ENCODE measurements at regions not wholly inside any gene's neighbourhood (a gene's known extent, or its start where the extent isn't known, plus 50 kb on each side); places are given as distances from the start of the nearest gene placed in this dataset.
"Not testable (repeated sequence)": the region's sequence is repeated elsewhere in the genome, so short reads cannot be mapped to it uniquely, and the experiment has no call there.

DNA sequence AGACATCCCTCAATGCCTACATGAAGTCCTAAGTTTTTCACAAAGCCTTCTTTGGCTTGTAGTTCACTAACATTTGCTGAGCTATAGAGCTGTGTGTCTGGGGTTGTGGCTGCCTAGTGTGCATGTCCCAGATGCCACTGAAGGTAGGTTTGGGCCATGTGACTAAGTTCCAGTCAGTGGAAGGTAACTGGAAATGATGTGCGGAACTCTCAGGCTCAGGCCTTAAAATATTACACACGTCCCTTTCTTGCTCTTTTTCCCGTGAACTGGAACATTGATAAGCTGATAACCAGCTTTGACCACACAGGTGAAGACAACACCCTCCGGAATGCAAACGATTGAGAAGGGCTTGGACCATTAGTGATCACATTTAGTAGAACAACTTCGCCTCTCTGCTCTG, 358.1 kb downstream of the GATA3 start:
- FAIRE-seq (no peak), DNase-seq (ENCODE audit: low read depth) (no peak)
- peaks cover 29% of the 10 kb centered on the region for H3K4me1 Mint-ChIP-seq (ENCODE audit: low read depth, unreplicated experiment)
- Histone ChIP-seq H3K27ac (ENCODE audit: low read depth, low read length) (no peak overlapping the region), H3K4me1 (ENCODE audit: insufficient read depth, low read length) (no peaks in the 10 kb centered on the region), H3K4me3 (ENCODE audit: insufficient read depth, low read depth, low read length) (no peak overlapping the region), H3K36me3 (ENCODE audit: insufficient read depth, low read length) (no peaks in the 10 kb centered on the region), H2AFZ (ENCODE audit: low read depth, low read length) (no peak overlapping the region), H3K9me3 (ENCODE audit: insufficient read depth, low read depth, low read length) (no peaks in the 10 kb centered on the region), H3K9ac (ENCODE audit: low read length) (no peak overlapping the region), H3K27me3 (ENCODE audit: insufficient read depth, low read length) (no peaks in the 10 kb centered on the region), H3K79me2 (ENCODE audit: insufficient read depth, low read length) (no peaks in the 10 kb centered on the region), H4K20me1 (ENCODE audit: insufficient read depth, low read length) (no peaks in the 10 kb centered on the region), H3K4me2 (ENCODE audit: low read length) (no peak overlapping the region)
- peaks cover 1% of the 10 kb centered on the region for H3K36me3 Mint-ChIP-seq (ENCODE audit: low read depth, unreplicated experiment)
- no peak overlapping the region for H3K4me3 Mint-ChIP-seq (ENCODE audit: unreplicated experiment)
- H3K27me3 Mint-ChIP-seq (ENCODE audit: low read depth, unreplicated experiment): no peaks in the 10 kb centered on the region
- no peak overlapping the region for H3K27ac Mint-ChIP-seq (ENCODE audit: unreplicated experiment)
- no peak for TF ChIP-seq EZH2 (IDR thresholded peaks at IDR 0.05; ENCODE audit: insufficient read depth, low read length)
- TF ChIP-seq, protein P1, sequence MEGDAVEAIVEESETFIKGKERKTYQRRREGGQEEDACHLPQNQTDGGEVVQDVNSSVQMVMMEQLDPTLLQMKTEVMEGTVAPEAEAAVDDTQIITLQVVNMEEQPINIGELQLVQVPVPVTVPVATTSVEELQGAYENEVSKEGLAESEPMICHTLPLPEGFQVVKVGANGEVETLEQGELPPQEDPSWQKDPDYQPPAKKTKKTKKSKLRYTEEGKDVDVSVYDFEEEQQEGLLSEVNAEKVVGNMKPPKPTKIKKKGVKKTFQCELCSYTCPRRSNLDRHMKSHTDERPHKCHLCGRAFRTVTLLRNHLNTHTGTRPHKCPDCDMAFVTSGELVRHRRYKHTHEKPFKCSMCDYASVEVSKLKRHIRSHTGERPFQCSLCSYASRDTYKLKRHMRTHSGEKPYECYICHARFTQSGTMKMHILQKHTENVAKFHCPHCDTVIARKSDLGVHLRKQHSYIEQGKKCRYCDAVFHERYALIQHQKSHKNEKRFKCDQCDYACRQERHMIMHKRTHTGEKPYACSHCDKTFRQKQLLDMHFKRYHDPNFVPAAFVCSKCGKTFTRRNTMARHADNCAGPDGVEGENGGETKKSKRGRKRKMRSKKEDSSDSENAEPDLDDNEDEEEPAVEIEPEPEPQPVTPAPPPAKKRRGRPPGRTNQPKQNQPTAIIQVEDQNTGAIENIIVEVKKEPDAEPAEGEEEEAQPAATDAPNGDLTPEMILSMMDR (IDR thresholded peaks at IDR 0.05; ENCODE audit: insufficient read depth, low read depth, low read length): no peak
- H3K9me3 Mint-ChIP-seq (ENCODE audit: unreplicated experiment): peaks cover 4% of the 10 kb centered on the region

DNA sequence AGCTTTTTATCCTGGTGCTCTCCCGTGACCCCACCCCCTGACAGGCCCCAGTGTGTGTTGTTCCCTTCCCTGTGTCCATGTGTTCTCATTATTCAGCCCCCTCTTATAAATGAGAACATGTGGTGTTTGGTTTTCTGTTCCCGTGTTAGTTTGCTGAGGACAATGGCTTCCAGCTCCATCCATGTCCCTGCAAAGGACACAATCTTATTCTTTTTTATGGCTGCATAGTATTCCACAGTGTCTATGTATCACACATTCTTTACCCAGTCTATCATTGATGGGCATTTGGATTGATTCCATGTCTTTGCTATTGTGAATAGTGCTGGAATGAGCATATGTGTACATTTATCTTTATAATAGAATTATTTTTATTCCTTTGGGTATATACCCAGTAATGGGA, 360.5 kb downstream of the GATA3 start:
- H3K9me3 Mint-ChIP-seq (ENCODE audit: unreplicated experiment): not testable (repeated sequence)

DNA sequence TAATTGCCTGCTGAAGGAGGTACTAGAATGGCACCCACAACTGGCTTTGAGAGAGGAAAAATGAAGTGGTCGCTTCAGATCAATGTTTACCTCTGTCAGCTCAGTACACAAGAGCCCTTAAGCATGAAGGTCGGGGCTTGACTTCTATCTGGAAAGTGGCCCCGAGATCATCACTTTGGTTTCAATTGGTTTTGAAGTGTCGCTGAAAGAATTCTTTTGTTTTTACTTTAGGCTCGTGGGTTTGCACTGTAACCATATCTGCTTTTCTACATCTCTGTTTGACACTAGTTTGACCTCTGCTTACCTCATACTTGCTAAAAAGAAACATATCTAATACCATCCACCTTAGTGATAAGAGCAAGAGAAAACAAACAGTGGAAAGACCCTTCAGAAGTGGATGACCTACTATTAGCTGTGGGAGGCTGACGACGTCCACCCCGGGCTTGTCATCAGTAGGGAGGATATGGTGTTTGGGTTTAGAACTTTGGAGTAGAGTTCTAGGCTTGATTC, 361.8 kb downstream of the GATA3 start:
- Histone ChIP-seq H3K4me3 (ENCODE audit: insufficient read depth, low read depth, low read length) (no peak overlapping the region), H4K20me1 (ENCODE audit: insufficient read depth, low read length) (no peaks in the 10 kb centered on the region), H3K9me3 (ENCODE audit: insufficient read depth, low read depth, low read length) (no peaks in the 10 kb centered on the region), H3K4me2 (ENCODE audit: low read length) (no peak overlapping the region), H3K27me3 (ENCODE audit: insufficient read depth, low read length) (no peaks in the 10 kb centered on the region), H3K79me2 (ENCODE audit: insufficient read depth, low read length) (no peaks in the 10 kb centered on the region), H2AFZ (ENCODE audit: low read depth, low read length) (no peak overlapping the region), H3K27ac (ENCODE audit: low read depth, low read length) (no peak overlapping the region), H3K9ac (ENCODE audit: low read length) (no peak overlapping the region), H3K4me1 (ENCODE audit: insufficient read depth, low read length) (no peaks in the 10 kb centered on the region), H3K36me3 (ENCODE audit: insufficient read depth, low read length) (no peaks in the 10 kb centered on the region)
- H3K4me3 Mint-ChIP-seq (ENCODE audit: unreplicated experiment): no peak overlapping the region
- no peak for TF ChIP-seq EZH2 (IDR thresholded peaks at IDR 0.05; ENCODE audit: insufficient read depth, low read length)
- TF ChIP-seq, protein P1 (IDR thresholded peaks at IDR 0.05; ENCODE audit: insufficient read depth, low read depth, low read length): no peak
- DNase-seq (ENCODE audit: low read depth): peak; percentile 45
- H3K27me3 Mint-ChIP-seq (ENCODE audit: low read depth, unreplicated experiment): no peaks in the 10 kb centered on the region
- H3K9me3 Mint-ChIP-seq (ENCODE audit: unreplicated experiment): peaks cover 5% of the 10 kb centered on the region
- no peak for FAIRE-seq
- peaks cover 1% of the 10 kb centered on the region for H3K36me3 Mint-ChIP-seq (ENCODE audit: low read depth, unreplicated experiment)
- peaks cover 30% of the 10 kb centered on the region for H3K4me1 Mint-ChIP-seq (ENCODE audit: low read depth, unreplicated experiment)
- H3K27ac Mint-ChIP-seq (ENCODE audit: unreplicated experiment): no peak overlapping the region

More for the DNA sequence above, 360.5 kb downstream of the GATA3 start:
- H3K36me3 ChIP-seq (ENCODE audit: insufficient read depth, low read length); H3K27me3 Mint-ChIP-seq (ENCODE audit: low read depth, unreplicated experiment); H3K4me3 Mint-ChIP-seq (ENCODE audit: unreplicated experiment); H3K27ac ChIP-seq (ENCODE audit: low read depth, low read length); H3K9ac ChIP-seq (ENCODE audit: low read length); H3K27ac Mint-ChIP-seq (ENCODE audit: unreplicated experiment); H3K79me2 ChIP-seq (ENCODE audit: insufficient read depth, low read length); H3K27me3 ChIP-seq (ENCODE audit: insufficient read depth, low read length); H3K4me1 ChIP-seq (ENCODE audit: insufficient read depth, low read length); H2AFZ ChIP-seq (ENCODE audit: low read depth, low read length); H4K20me1 ChIP-seq (ENCODE audit: insufficient read depth, low read length); H3K9me3 ChIP-seq (ENCODE audit: insufficient read depth, low read depth, low read length); FAIRE-seq; H3K4me3 ChIP-seq (ENCODE audit: insufficient read depth, low read depth, low read length); DNase-seq (ENCODE audit: low read depth); H3K4me2 ChIP-seq (ENCODE audit: low read length); H3K36me3 Mint-ChIP-seq (ENCODE audit: low read depth, unreplicated experiment): not testable (repeated sequence)
- peaks cover 38% of the 10 kb centered on the region for H3K4me1 Mint-ChIP-seq (ENCODE audit: low read depth, unreplicated experiment)
